LNCaP clone FGC (cell line): ENCODE measurements at regions not wholly inside any gene's neighbourhood (a gene's known extent, or its start where the extent isn't known, plus 50 kb on each side); places are given as distances from the start of the nearest gene placed in this dataset.

ENCODE experiments used
- DNase-seq: peaks from one replicate; pipeline ENCODE4 v3.0.0-alpha.2; 2011; ENCODE audit warnings: low read depth
- H3K4me3 ChIP-seq: 2 replicates; pipeline ENCODE4 v1.5.1; 2011; ENCODE audit warnings: mild to moderate bottlenecking, low read depth, low read length, control low read depth
- CTCF ChIP-seq: IDR thresholded peaks from 2 replicates; pipeline ENCODE4 v1.5.1; 2012; ENCODE audit warnings: mild to moderate bottlenecking; ENCODE audit not compliant: control insufficient read depth, insufficient read depth; ENCODE audit errors: extremely low read depth

DNA sequence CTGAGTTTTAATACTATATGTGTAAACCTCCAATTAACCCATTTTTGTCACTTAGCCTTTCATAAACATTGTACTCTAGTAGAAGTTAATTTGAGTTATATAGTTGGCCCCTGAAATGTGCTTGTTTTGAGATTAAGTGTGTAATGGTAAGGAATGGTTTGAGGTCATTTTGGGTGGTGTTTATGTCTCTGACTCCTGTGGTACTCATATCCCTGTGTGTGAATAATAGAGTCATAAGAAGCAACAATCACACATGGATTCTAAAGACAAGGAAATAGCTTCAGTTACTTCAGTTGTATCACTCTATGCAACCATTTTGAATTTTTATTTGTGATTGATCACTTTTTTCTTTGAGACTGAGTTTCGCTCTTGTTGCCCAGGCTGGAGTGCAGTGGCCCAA lies 408.5 kb downstream of the MFSD1 start:
- TF ChIP-seq CTCF = no peak
- DNase-seq = no peak
- H3K4me3 ChIP-seq = no peak overlapping the region

DNA sequence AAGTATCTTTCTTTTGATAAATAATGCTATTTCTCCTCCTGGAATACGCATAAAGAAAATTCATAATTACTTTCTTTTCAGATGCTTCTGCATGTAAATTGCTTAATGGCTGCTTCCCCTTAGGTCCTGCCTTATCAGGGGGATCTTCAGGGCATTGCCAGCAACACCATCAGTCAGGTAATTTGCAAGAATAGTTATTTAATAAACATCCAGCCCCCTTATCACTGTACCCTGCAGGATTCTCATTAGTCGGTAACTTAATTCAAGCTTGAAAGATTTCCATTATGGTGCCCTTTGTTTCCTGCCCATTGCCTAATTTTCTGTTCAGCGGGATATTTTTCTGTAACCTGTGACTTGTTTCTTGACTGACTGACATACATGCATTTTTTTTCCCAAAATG lies 414.5 kb downstream of the MFSD1 start:
- DNase-seq = no peak
- H3K4me3 ChIP-seq = no peak overlapping the region
- no peak for TF ChIP-seq CTCF

DNA sequence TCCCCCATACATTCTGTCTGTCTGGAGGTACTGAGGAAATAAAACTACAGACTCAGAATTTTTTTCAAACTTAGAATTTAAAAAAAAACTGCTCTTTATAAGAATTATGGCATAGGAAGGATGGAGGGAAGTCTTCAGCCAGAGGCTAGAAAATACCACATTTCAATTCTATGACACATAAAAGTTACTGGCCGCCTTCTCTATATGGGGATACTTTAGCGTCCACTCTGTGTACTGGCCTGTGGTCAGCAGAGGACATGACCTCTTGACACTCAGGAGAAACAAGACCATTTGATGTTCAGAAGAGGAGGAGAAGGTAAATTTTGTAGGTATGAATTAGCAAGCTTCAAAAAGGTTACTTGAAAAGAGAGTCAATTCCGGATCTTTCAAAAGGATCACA lies 417.4 kb downstream of the MFSD1 start:
- TF ChIP-seq CTCF = no peak
- no peak overlapping the region for H3K4me3 ChIP-seq
- no peak for DNase-seq

DNA sequence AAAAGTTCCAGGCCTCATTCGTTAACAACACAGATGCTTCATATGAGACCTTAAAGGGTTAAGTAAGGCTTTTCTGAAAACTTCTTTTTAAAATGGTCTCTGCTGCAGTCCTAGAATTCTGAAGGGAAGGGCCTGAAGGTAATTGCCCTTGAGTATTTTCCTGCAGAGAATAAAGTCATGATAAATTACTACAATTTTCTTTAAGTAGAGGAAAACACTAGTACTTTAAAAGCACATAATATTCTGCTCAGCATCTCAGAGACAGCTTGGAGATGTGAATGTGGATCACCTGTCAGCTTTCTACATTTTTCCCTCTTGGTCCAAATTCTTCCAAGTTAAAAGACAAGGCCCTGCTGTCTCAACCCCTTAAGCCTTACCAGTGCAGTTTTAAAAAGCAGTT lies 419.5 kb downstream of the MFSD1 start:
- no peak for DNase-seq
- TF ChIP-seq CTCF = no peak
- no peak overlapping the region for H3K4me3 ChIP-seq

DNA sequence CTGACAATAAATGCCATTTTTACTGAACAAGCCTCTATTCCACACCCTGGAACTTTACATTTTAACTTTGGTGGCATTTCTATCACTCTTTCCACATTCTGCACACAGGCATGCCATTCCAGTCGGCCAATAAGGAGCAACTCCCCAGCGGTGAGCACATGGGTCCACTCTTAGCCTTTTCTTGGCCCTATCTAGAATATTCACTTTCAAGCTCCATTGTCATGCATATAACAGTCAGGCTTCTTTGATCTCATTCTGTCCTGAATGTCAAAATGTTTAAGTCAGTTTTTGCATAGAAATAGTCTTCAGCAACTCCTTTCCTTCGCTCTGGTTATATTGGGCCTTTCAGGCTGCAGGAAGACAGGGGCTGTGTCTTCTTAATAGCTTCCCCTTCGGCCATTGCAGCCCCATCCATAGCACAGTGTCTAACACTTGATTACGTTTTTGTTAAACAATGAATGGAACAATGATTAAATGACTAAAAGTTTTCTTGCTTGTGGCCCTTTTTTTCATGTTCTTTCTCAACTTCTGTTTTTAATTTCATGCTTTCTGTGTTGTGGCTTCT lies 427.3 kb downstream of the MFSD1 start:
- H3K4me3 ChIP-seq = no peak overlapping the region
- no peak for TF ChIP-seq CTCF
- DNase-seq = no peak

DNA sequence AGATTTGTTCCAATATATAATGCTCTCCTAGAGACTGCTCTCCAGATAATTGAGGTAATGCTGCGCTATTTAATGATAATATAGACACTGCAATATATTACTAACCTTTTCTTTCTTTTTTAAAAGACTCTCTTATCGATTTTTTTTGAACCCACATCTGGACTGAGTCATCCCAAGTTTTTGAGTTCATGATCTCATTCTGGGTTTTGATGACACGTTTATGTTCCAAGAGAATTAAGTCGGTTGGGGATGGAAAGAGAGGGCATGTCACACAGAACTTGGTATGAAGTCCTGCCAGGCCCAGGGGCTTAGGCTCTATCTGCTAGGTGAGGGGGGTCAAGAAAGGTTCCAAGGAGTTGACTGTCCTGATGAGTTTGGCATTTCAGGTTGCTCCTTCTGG lies 431.1 kb downstream of the MFSD1 start:
- no peak overlapping the region for H3K4me3 ChIP-seq
- no peak for TF ChIP-seq CTCF
- no peak for DNase-seq

DNA sequence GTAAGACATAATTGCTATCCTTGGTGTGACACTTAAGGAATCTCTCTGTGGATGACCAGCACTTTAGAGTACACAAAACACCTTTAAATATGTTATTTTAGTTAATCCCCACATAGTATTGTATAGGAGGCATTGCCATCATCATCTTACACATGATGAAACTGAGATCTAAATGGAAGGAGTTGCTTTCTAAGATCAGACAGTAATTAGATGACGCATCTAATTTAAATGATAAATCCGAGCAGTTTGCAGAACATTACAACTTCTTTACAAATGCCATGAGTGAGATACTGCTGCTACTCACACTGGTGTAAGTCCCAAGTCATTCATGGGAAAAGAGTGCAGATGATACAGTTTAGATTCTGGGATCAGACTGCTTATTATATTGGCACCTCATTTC lies 431.9 kb downstream of the MFSD1 start:
- no peak for DNase-seq
- no peak overlapping the region for H3K4me3 ChIP-seq
- TF ChIP-seq CTCF = no peak
